ENCODE measurements at regions not wholly inside any gene's neighbourhood (a gene's known extent, or its start where the extent isn't known, plus 50 kb on each side); places are given as distances from the start of the nearest gene placed in this dataset.

DNA sequence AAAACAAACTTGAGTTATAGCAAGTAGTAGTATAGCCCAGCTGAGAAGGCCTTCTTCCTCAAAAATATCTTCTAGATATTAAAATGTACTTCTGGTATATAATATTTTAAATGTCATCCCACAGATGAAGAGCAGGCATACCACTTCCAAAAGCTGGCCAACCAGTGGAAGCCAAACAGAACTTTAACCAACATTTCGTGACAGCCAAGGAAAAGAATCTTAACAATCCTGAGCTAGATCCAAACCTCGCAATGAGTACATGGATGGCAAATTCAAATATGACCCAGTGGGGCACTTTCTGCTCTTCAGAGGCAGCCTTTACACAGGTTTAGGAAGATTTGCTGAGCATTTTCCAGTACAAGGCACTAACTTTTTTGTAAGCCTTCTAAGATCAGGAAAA is 91.8 kb upstream of the ACO1 start:
- no peak for DNase-seq

DNA sequence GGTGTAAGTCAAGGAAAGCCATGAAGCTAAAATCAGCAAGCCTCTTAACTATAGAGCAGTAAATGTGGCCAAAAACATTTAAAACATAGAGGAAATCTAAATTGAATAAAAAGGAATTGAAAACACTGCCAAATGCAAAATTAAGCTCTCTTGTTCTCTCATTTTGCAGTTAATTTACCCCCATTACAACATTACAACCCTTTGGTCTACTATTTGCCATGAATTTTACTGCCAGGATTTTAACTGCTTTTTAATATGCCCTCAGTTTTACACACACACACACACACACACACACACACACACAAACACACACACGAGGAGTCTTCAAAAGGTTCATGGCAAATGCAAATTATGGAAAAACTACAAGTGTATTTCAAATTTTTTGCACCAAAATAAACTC is 91.4 kb upstream of the ACO1 start:
- DNase-seq = no peak

DNA sequence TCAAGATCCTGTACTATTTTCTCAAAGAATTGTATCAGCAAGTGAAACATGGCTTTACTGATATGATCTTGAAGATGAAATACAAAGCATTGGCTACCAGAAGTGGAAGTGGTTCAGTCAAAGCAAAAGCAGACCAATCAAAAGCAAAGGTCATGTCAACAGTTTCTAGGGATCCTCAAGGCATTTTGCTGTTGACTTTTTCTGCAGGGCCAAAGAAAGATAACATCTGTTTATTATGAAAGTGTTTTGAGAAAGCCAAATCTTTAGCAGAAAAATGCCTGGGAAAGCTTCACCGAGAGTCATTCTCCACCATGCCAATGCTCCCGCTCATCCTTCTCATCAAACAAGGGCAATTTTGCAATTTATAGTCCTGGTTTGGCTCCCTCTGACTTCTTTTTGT is 90.3 kb upstream of the ACO1 start:
- DNase-seq = no peak

DNA sequence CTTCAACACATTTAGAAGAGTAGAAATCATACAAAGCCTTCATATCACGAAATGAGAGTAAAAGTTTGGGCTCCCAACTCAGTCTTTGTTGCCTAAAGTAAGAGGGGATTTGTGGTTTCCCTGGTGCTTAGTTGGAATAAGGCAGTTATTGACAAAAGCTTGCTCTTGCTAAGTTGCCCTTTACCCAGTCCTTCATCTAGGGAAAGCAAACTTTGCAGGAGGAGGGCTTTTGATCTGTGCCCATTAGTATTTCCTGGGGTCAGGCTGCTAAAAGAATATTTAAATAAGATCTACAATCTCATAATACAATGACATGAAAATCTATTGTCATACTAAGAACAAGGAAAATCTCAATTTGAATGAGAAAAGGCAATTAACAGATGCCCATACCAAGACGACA is 84.1 kb upstream of the ACO1 start:
- DNase-seq = no peak

DNA sequence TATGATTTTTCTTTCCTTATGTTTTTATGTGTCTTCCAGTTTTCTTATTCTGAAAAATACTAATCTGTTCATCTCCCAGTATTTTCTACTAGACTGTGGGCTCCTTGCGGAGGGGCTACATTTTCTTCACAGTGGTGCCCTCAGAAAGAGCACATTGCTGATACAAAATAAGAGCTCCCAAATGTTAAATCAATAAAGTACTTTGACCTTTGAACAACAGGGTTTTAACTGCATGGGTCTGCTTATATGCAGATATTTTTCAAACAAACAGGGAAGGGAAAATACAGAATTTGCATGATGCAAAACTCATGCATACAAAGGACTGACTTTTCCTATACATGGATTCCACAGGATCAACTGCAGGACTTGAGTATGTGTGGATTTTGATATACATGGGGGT is 79.9 kb upstream of the ACO1 start:
- DNase-seq = no peak

DNA sequence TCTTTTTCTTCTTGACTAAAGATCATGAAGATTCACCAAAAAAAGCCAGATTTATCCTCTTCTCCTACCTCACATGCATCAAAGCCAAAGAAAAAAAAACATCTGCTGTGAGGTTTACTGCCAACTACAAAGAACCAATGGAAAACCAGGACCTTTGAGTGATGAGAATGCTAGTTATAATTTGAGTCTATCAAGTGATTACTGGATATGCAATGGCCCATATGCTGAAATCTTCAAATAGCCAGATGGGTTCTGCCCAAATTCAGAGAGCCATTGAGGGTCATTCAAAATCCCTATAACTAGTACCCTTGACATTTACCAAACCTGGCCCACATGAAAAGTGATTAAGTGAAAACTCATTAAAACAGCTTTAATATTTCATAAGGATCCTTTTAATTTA is 78.4 kb upstream of the ACO1 start:
- no peak for DNase-seq

DNA sequence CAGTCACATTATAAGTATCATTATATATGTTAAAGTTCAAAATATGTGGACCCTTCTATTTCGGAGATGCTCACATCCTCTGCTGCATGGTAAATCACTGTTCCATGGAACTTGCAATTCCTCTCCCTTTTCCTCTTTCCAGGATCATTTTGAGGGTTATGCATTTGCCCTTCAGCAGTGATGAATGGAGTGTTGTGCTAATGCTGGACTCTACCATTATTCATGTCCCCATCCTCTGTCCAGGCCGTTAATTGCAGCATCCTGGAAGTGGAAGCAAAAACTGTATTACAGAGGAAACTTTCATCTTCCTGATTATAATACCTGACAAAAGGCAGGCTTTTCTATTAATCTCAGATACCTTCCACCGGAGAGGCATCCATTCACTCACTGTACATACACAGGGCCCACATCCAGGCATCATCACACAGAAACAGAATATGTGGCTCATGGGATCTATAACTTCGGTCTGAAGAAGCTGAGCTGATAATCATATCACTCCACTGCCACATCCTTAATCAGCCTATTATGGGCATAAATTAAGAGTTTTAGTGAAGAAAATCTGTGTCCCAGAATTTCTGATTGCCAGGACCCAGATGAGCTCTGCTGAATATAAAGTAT is 65.0 kb upstream of the ACO1 start:
- DNase-seq = no peak

DNA sequence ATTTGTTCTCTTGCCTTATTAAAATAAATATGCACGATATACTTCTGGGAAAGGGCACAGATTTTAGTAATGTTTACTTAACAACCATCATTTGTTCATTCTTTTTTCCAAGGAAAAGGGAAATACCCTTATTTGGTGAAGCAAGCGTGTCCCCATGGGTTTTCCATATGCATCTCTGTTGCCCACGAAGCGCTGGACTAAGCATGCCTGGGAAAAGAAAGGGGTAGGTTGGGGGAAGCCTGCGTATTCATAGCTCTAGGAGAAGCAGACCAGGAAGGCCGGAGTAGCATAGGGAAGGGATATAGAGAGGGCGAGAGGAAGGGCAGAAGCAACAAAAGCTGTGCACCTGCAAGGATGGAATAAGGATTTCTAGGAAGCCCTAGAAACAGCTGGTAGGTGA is 61.8 kb upstream of the ACO1 start:
- DNase-seq = no peak

DNA sequence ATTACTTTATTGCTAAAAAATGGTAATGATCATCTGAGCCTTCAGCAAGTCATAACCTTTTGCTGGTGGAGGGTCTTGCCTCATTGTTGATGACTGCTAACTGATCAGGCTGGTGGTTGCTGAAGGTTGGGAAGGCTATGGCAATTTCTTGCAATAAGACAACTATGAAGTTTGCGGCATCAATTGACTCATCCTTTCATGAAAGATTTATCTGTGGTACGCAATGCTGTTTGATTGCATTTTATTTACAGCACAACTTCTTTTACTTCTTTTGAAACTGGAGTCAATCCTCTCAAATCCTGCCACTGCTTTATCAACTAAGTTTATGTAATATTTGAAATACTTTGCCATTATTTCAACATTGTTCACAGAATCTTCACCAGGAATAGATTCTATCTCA is 58.3 kb upstream of the ACO1 start:
- no peak for DNase-seq

DNA sequence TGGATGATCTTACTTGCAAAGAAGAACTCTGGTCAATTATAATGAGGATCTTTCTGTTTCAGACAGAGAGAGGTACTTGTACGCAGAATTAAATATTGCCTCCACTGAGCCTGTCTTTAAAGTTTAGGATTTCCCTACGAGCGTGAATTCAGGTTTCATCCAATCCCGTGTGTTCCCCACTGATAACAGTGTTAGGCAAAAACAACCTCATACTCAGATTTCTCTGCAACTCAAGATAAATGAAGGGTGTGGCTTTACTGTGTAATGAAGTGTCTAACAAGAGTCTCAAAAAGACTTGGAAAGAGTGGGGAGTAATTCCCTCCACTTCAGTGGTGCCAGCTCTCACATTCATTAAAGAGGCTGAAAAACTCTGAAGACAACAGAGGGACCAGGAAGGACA is 53.2 kb upstream of the ACO1 start:
- DNase-seq = no peak

DNA sequence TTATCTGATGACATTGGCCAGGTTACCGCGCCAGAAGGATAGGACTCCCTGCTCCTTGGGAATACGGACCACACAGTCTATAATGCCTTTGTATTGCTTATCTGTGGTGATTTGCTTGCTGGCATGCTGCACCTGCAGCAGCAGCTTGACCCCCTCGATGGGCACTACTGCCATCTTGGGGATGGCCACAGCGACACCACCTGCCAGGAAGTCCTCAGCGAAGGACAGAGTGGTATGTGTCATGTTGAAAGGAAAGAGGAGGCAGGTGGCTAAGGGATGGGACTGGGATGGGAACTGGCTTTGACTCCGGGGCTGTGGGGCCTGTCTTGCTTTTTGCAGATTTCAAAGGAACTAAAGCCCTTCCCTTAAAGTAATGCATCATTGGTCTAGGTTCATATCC is 50.3 kb upstream of the ACO1 start:
- DNase-seq = no peak
